Astrocyte (in vitro differentiated cells and primary cell): ENCODE measurements at regions not wholly inside any gene's neighbourhood (a gene's known extent, or its start where the extent isn't known, plus 50 kb on each side); places are given as distances from the start of the nearest gene placed in this dataset.

Source experiments
- CTCF ChIP-seq: IDR thresholded peaks from 2 replicates; pipeline ENCODE4 v1.5.1; 2011; ENCODE audit warnings: low read depth, mild to moderate bottlenecking, inconsistent platforms, low read length, moderate library complexity; ENCODE audit not compliant: insufficient read depth
- EZH2 ChIP-seq: IDR thresholded peaks from 2 replicates; pipeline ENCODE4 v1.6.1; 2012; ENCODE audit warnings: mild to moderate bottlenecking, low read length, inconsistent platforms; ENCODE audit not compliant: insufficient read depth

GRCh38 chr3:35385271-35385670 is 254.1 kb upstream of the ARPP21 start:
- TF ChIP-seq CTCF (no peak), EZH2 (no peak)
